ENCODE measurements at regions not wholly inside any gene's neighbourhood (a gene's known extent, or its start where the extent isn't known, plus 50 kb on each side); places are given as distances from the start of the nearest gene placed in this dataset.
A peak's percentile ranks its signal among the peaks of the same experiment; 100 is the strongest.

GRCh38 chr7:116120839-116121238, 89.5 kb upstream of the TES start (continued):
- TF ChIP-seq BATF2 (CRISPR knock-in tag; IDR thresholded peaks at IDR 0.05): no peak
- no peak for TF ChIP-seq ZNF816 (CRISPR knock-in tag; IDR thresholded peaks at IDR 0.05; ENCODE audit: borderline replicate concordance)
- no peak for TF ChIP-seq MYNN (CRISPR knock-in tag; IDR thresholded peaks at IDR 0.05; ENCODE audit: low read depth)

- Histone ChIP-seq H2AFZ (ENCODE audit: low read length) (no peak overlapping the region), H4K20me1 (ENCODE audit: insufficient read depth, low read length) (no peaks in the 10 kb centered on the region), H3K27ac (ENCODE audit: extremely low read length, insufficient read depth, low read length) (no peak overlapping the region), H3K4me1 (ENCODE audit: insufficient read depth, low read length) (no peaks in the 10 kb centered on the region), H3K79me2 (ENCODE audit: insufficient read depth, low read length) (no peaks in the 10 kb centered on the region), H3K27me3 (ENCODE audit: control insufficient read depth in 1 of 2, insufficient read depth in 2 of 2, low read length in 2 of 2) (no peaks in the 10 kb centered on the region), H3K4me2 (ENCODE audit: low read depth, low read length) (no peak overlapping the region), H3K36me3 (replicated peaks in 1 of 2; ENCODE audit: control insufficient read depth in 1 of 2, insufficient read depth in 2 of 2, low read length in 2 of 2) (no peaks in the 10 kb centered on the region), H3K9ac (ENCODE audit: insufficient read depth, low read depth, low read length) (no peak overlapping the region), H3K4me3 (replicated peaks in 1 of 3; ENCODE audit: insufficient read depth in 1 of 3, low read depth in 2 of 3, low read length in 3 of 3) (no peak overlapping the region), H3K9me3 (ENCODE audit: low read length) (peaks cover 5% of the 10 kb centered on the region)
- ChIA-PET POLR2A (no interaction called here), CTCF (ENCODE audit: low intra/inter-chr PET ratio, low total read pairs) (no interaction called here)
- DNase-seq (ENCODE audit: low spot score) (peak; percentile 20), FAIRE-seq (peak; percentile 15), ATAC-seq (no peak)
- in situ Hi-C loops (cut with HindIII; ENCODE audit: extremely low pct_ligation_motif_present, low pct_unique_long_range_greater_than_20kb) (no loop called here), intact Hi-C loops (cut with micrococcal nuclease; ENCODE audit: unreplicated experiment) (loop anchor here (10.0 kb wide), 1 partner anchor 208 kb away; no protein-coding TSS in a partner anchor)
- whole genome bisulfite sequencing (ENCODE audit: low lambda C conversion rate): 22% methylated on average over 3 of the region's 3 CpGs
- TF ChIP-seq ZNF263 (CRISPR knock-in tag; IDR thresholded peaks at IDR 0.05) (no peak), SAFB2 (CRISPR knock-in tag; IDR thresholded peaks at IDR 0.05; ENCODE audit: borderline replicate concordance, low read depth) (no peak), ZNF552 (CRISPR knock-in tag; IDR thresholded peaks at IDR 0.05; ENCODE audit: borderline replicate concordance) (no peak), NR1H2 (CRISPR knock-in tag; IDR thresholded peaks at IDR 0.05; ENCODE audit: borderline replicate concordance, low read depth) (no peak), STAG1 (CRISPR knock-in tag; IDR thresholded peaks at IDR 0.05) (peak; percentile 33), MAFK (conservative IDR thresholded peaks at IDR 0.05 in 1 of 2, IDR thresholded peaks at IDR 0.05 in 1 of 2; ENCODE audit: low read length in 2 of 2) (peak in 1 of 2 experiments; percentile 40; a peak in 2 of 4 replicates), CTCF (CRISPR knock-in tag; IDR thresholded peaks at IDR 0.05) (peak; percentile 44), ZNF550 (CRISPR knock-in tag; IDR thresholded peaks at IDR 0.05; ENCODE audit: borderline replicate concordance) (no peak), ARID5B (CRISPR knock-in tag; IDR thresholded peaks at IDR 0.05) (no peak), ZSCAN29 (CRISPR knock-in tag; conservative IDR thresholded peaks at IDR 0.05) (no peak)
- no TSS peak for BruUV-seq (replicated peaks)
Measured at GRCh38 chr7:116122972-116123595, 87.3 kb upstream of the TES start.
